HG03439 (cell line): ENCODE measurements at regions not wholly inside any gene's neighbourhood (a gene's known extent, or its start where the extent isn't known, plus 50 kb on each side); places are given as distances from the start of the nearest gene placed in this dataset.

Source experiments
- ATAC-seq: cut with Tn5 transposase; IDR thresholded peaks from one replicate; pipeline ENCODE4 v1.9.1; 2021; ENCODE audit warnings: mild to moderate bottlenecking, moderate library complexity; ENCODE audit not compliant: unreplicated experiment

- ATAC-seq, result no peak
Measured at GRCh38 chr3:63042833-63043232, 167.6 kb upstream of the CADPS start.

GRCh38 chr3:63043631-63044030, 168.4 kb upstream of the CADPS start:
- no peak for ATAC-seq

- ATAC-seq, result no peak
Measured at GRCh38 chr3:63046152-63046551, 170.9 kb upstream of the CADPS start.

- no peak for ATAC-seq
Measured at GRCh38 chr3:63046580-63046979, 171.4 kb upstream of the CADPS start.

- no peak for ATAC-seq
Measured at GRCh38 chr3:63047068-63047467, 171.9 kb upstream of the CADPS start.

GRCh38 chr3:63048367-63049326, 173.4 kb upstream of the CADPS start:
- no peak for ATAC-seq

- ATAC-seq, result no peak
Measured at GRCh38 chr3:63050548-63051177, 175.4 kb upstream of the CADPS start.

- no peak for ATAC-seq
Measured at GRCh38 chr3:63051920-63052319, 176.7 kb upstream of the CADPS start.

GRCh38 chr3:63056932-63057331, 181.7 kb upstream of the CADPS start:
- no peak for ATAC-seq

- no peak for ATAC-seq
Measured at GRCh38 chr3:63060412-63060811, 185.2 kb upstream of the CADPS start.

GRCh38 chr3:63061449-63061848, 186.2 kb upstream of the CADPS start:
- no peak for ATAC-seq

GRCh38 chr3:63064209-63064755, 189.1 kb upstream of the CADPS start:
- no peak for ATAC-seq

- ATAC-seq, result no peak
Measured at GRCh38 chr3:63067999-63068645, 192.9 kb upstream of the CADPS start.

- no peak for ATAC-seq
Measured at GRCh38 chr3:63069806-63070475, 194.7 kb upstream of the CADPS start.

- ATAC-seq, result no peak
Measured at GRCh38 chr3:63070476-63070810, 195.2 kb upstream of the CADPS start.

GRCh38 chr3:63076357-63076756, 201.1 kb upstream of the CADPS start:
- ATAC-seq, result no peak

- no peak for ATAC-seq
Measured at GRCh38 chr3:63086190-63086589, 191.9 kb upstream of the SYNPR start.

- ATAC-seq, result no peak
Measured at GRCh38 chr3:63089007-63089750, 188.9 kb upstream of the SYNPR start.

GRCh38 chr3:63089751-63090132, 188.4 kb upstream of the SYNPR start:
- ATAC-seq, result no peak

- ATAC-seq, result no peak
Measured at GRCh38 chr3:63090656-63091055, 187.5 kb upstream of the SYNPR start.
